ENCODE measurements at regions not wholly inside any gene's neighbourhood (a gene's known extent, or its start where the extent isn't known, plus 50 kb on each side); places are given as distances from the start of the nearest gene placed in this dataset.
"Not testable (repeated sequence)": the region's sequence is repeated elsewhere in the genome, so short reads cannot be mapped to it uniquely, and the experiment has no call there.

- no peak for DNase-seq
These were observed 780.2 kb downstream of the FLRT2 start for GRCh38 chr14:86310148-86310547.

GRCh38 chr14:86305058-86305457 lies 775.1 kb downstream of the FLRT2 start:
- no peak for DNase-seq

- no peak for DNase-seq
These were observed 770.0 kb downstream of the FLRT2 start for GRCh38 chr14:86299994-86300393.

- no peak for DNase-seq
These were observed 766.2 kb downstream of the FLRT2 start for GRCh38 chr14:86296173-86296572.

GRCh38 chr14:86288336-86288735 lies 758.4 kb downstream of the FLRT2 start:
- DNase-seq, result no peak

- DNase-seq, result no peak
These were observed 749.5 kb downstream of the FLRT2 start for GRCh38 chr14:86279405-86279804.

GRCh38 chr14:86257973-86258372 lies 728.0 kb downstream of the FLRT2 start:
- DNase-seq, result no peak

GRCh38 chr14:86243158-86243557 lies 713.2 kb downstream of the FLRT2 start:
- no peak for DNase-seq

- no peak for DNase-seq
These were observed 707.8 kb downstream of the FLRT2 start for GRCh38 chr14:86237733-86238132.

GRCh38 chr14:86221755-86222154 lies 691.8 kb downstream of the FLRT2 start:
- DNase-seq, result no peak

GRCh38 chr14:86221000-86221399 lies 691.1 kb downstream of the FLRT2 start:
- DNase-seq, result no peak

- no peak for DNase-seq
These were observed 687.6 kb downstream of the FLRT2 start for GRCh38 chr14:86217523-86217922.

- no peak for DNase-seq
These were observed 673.9 kb downstream of the FLRT2 start for GRCh38 chr14:86203843-86204242.

GRCh38 chr14:86196471-86196870 lies 666.5 kb downstream of the FLRT2 start:
- no peak for DNase-seq

- DNase-seq, result no peak
These were observed 663.8 kb downstream of the FLRT2 start for GRCh38 chr14:86193756-86194155.

GRCh38 chr14:86179980-86180379 lies 650.0 kb downstream of the FLRT2 start:
- DNase-seq, result no peak

GRCh38 chr14:86168371-86168770 lies 638.4 kb downstream of the FLRT2 start:
- DNase-seq, result no peak

GRCh38 chr14:86166541-86166940 lies 636.6 kb downstream of the FLRT2 start:
- DNase-seq, result no peak

- no peak for DNase-seq
These were observed 623.5 kb downstream of the FLRT2 start for GRCh38 chr14:86153480-86153879.

GRCh38 chr14:86143248-86143647 lies 613.3 kb downstream of the FLRT2 start:
- no peak for DNase-seq

- no peak for DNase-seq
These were observed 612.0 kb downstream of the FLRT2 start for GRCh38 chr14:86141966-86142365.

- DNase-seq, result no peak
These were observed 599.5 kb downstream of the FLRT2 start for GRCh38 chr14:86129426-86129825.

GRCh38 chr14:86124328-86124727 lies 594.4 kb downstream of the FLRT2 start:
- no peak for DNase-seq

- no peak for DNase-seq
These were observed 586.0 kb downstream of the FLRT2 start for GRCh38 chr14:86115972-86116371.

GRCh38 chr14:86110871-86111270 lies 580.9 kb downstream of the FLRT2 start:
- not testable (repeated sequence) for DNase-seq

GRCh38 chr14:86104691-86105265 lies 574.8 kb downstream of the FLRT2 start:
- no peak for DNase-seq

Data from activated naive CD4-positive, alpha-beta T cell treated with anti-CD3 and anti-CD28 coated beads, Interleukin-2, amount 50 U/mL, for 16 hours (primary cell).